MM.1S (cell line): ENCODE measurements at regions not wholly inside any gene's neighbourhood (a gene's known extent, or its start where the extent isn't known, plus 50 kb on each side); places are given as distances from the start of the nearest gene placed in this dataset.
A peak's percentile ranks its signal among the peaks of the same experiment; 100 is the strongest.

Experiments used
- DNase-seq: peaks from one replicate; pipeline ENCODE4 v3.0.0-alpha.2; 2015
- H2AFZ ChIP-seq: fragments of 300-600 bp; sonication (generic); 2 replicates; pipeline ENCODE4 v1.6.0; 2016; ENCODE audit warnings: antibody characterized with exemption, low read length
- H3F3A ChIP-seq: fragments of 300-600 bp; sonication (generic); 2 replicates; pipeline ENCODE4 v1.6.1; 2016; ENCODE audit warnings: mild to moderate bottlenecking, antibody characterized with exemption, low read length, moderate library complexity, mixed read lengths; ENCODE audit not compliant: insufficient read depth
- H3K27ac ChIP-seq: fragments of 300-600 bp; sonication (generic); 2 replicates; pipeline ENCODE4 v1.5.1; 2016; ENCODE audit warnings: mild to moderate bottlenecking, low read length
- H3K27me3 ChIP-seq: fragments of 300-600 bp; sonication (generic); replicated peaks from 2 replicates; pipeline ENCODE4 v1.6.0; 2016; ENCODE audit warnings: low read length; ENCODE audit not compliant: insufficient read depth
- H3K36me3 ChIP-seq: fragments of 300-600 bp; sonication (generic); replicated peaks from 2 replicates; pipeline ENCODE4 v1.6.1; 2016; ENCODE audit warnings: mild to moderate bottlenecking, low read length, mixed read lengths; ENCODE audit not compliant: insufficient read depth
- H3K4me1 ChIP-seq: fragments of 300-600 bp; sonication (generic); 2 replicates; pipeline ENCODE4 v1.6.1; 2016; ENCODE audit warnings: low read length, mixed read lengths
- H3K4me2 ChIP-seq: fragments of 300-600 bp; sonication (generic); 2 replicates; pipeline ENCODE4 v1.6.0; 2016; ENCODE audit warnings: low read depth, low read length
- H3K4me3 ChIP-seq: fragments of 300-600 bp; sonication (generic); 2 replicates; pipeline ENCODE4 v1.5.1; 2016; ENCODE audit warnings: low read length, mixed read lengths
- H3K79me2 ChIP-seq: fragments of 300-600 bp; sonication (generic); 2 replicates; pipeline ENCODE4 v1.6.1; 2016; ENCODE audit warnings: mixed run types, low read length, mixed read lengths
- H3K9ac ChIP-seq: fragments of 300-600 bp; sonication (generic); 2 replicates; pipeline ENCODE4 v1.6.1; 2016; ENCODE audit warnings: low read length, mixed read lengths
- H3K9me2 ChIP-seq: fragments of 300-600 bp; sonication (generic); replicated peaks from 2 replicates; pipeline ENCODE4 v1.6.1; 2016; ENCODE audit warnings: mild to moderate bottlenecking, low read length, mixed read lengths; ENCODE audit not compliant: insufficient read depth
- H3K9me3 ChIP-seq: fragments of 300-600 bp; sonication (generic); replicated peaks from 2 replicates; pipeline ENCODE4 v1.6.1; 2016; ENCODE audit warnings: mild to moderate bottlenecking, low read length, mixed read lengths; ENCODE audit not compliant: insufficient read depth
- H4K20me1 ChIP-seq: fragments of 300-600 bp; sonication (generic); 2 replicates; pipeline ENCODE4 v1.6.1; 2016; ENCODE audit warnings: mild to moderate bottlenecking, low read length, moderate library complexity, mixed read lengths; ENCODE audit not compliant: insufficient read depth
- CTCF ChIP-seq: fragments of 300-600 bp; sonication (generic); IDR thresholded peaks from 2 replicates; pipeline ENCODE4 v1.5.1; 2016; ENCODE audit warnings: antibody characterized with exemption, low read length, mixed read lengths
- EZH2 ChIP-seq: fragments of 300-600 bp; sonication (generic); optimal IDR thresholded peaks from 2 replicates; pipeline ENCODE3; 2017; ENCODE audit warnings: low read depth, mild to moderate bottlenecking, antibody characterized with exemption, low read length, mixed read lengths
- EZH2phosphoT487 ChIP-seq: fragments of 300-600 bp; sonication (generic); IDR thresholded peaks from 2 replicates; pipeline ENCODE4 v1.6.1; 2018; ENCODE audit warnings: antibody characterized with exemption, low read length

- H3K79me2 ChIP-seq, result no peaks in the 10 kb centered on the region
- no peak overlapping the region for H2AFZ ChIP-seq
- no peaks in the 10 kb centered on the region for H3K9me2 ChIP-seq
- H3K4me2 ChIP-seq, result no peak overlapping the region
- H3K27ac ChIP-seq, result no peak overlapping the region
- H3K27me3 ChIP-seq, result no peaks in the 10 kb centered on the region
- no peaks in the 10 kb centered on the region for H3K9me3 ChIP-seq
- H3K9ac ChIP-seq, result no peak overlapping the region
- no peaks in the 10 kb centered on the region for H3K36me3 ChIP-seq
- no peak overlapping the region for H3K4me3 ChIP-seq
- DNase-seq, result peak; percentile 27
- H4K20me1 ChIP-seq, result no peaks in the 10 kb centered on the region
- no peaks in the 10 kb centered on the region for H3F3A ChIP-seq
- no peaks in the 10 kb centered on the region for H3K4me1 ChIP-seq
- TF ChIP-seq CTCF (peak; percentile 36), EZH2phosphoT487 (no peak)
These were observed 1115.5 kb downstream of the NLGN4X start for GRCh38 chrX:5113128-5113527.

GRCh38 chrX:5100004-5100403 lies 1128.7 kb downstream of the NLGN4X start:
- Histone ChIP-seq H3K4me1 (no peaks in the 10 kb centered on the region), H3K9me2 (no peaks in the 10 kb centered on the region), H3K27ac (no peak overlapping the region), H3K27me3 (no peaks in the 10 kb centered on the region), H3K9me3 (no peaks in the 10 kb centered on the region), H3K79me2 (no peaks in the 10 kb centered on the region), H3K4me3 (no peak overlapping the region), H3K9ac (no peak overlapping the region), H3F3A (no peaks in the 10 kb centered on the region), H4K20me1 (no peaks in the 10 kb centered on the region), H2AFZ (no peak overlapping the region), H3K36me3 (no peaks in the 10 kb centered on the region), H3K4me2 (no peak overlapping the region)
- DNase-seq, result no peak
- TF ChIP-seq CTCF, result no peak
- TF ChIP-seq EZH2phosphoT487, result no peak
- TF ChIP-seq EZH2, result no peak

GRCh38 chrX:5086388-5086787 lies 1142.3 kb downstream of the NLGN4X start:
- Histone ChIP-seq H3K27me3 (no peaks in the 10 kb centered on the region), H3K36me3 (no peaks in the 10 kb centered on the region), H3F3A (no peaks in the 10 kb centered on the region), H3K4me1 (no peaks in the 10 kb centered on the region), H3K9ac (no peak overlapping the region), H3K9me2 (no peaks in the 10 kb centered on the region), H3K4me2 (no peak overlapping the region), H3K79me2 (no peaks in the 10 kb centered on the region), H3K27ac (no peak overlapping the region), H4K20me1 (no peaks in the 10 kb centered on the region), H3K9me3 (no peaks in the 10 kb centered on the region), H2AFZ (no peak overlapping the region), H3K4me3 (no peak overlapping the region)
- TF ChIP-seq CTCF (no peak), EZH2phosphoT487 (no peak), EZH2 (no peak)
- DNase-seq, result no peak

DNA sequence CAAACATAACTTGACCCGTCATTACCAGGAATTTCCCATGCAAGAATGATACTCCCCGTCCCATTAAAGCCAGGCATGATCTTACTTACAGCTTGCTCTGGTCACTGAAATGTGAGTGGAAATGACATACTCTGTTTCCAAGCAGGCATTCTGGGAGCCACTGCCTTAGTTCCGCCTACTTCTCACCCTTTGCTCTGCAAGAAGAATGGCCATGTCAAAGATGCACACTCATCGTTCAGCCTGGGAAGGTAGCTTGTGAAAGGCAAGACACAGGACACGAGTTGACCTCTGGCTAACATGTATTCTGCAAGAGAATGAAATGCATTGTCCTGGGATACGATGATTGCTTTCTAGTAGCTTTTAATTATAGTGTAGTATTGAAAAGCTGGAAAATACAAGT lies 1144.4 kb downstream of the NLGN4X start:
- Histone ChIP-seq H3K36me3 (no peaks in the 10 kb centered on the region), H4K20me1 (no peaks in the 10 kb centered on the region), H3K79me2 (no peaks in the 10 kb centered on the region), H3K4me1 (no peaks in the 10 kb centered on the region), H3K9me3 (no peaks in the 10 kb centered on the region), H3K27ac (no peak overlapping the region), H2AFZ (no peak overlapping the region), H3F3A (no peaks in the 10 kb centered on the region), H3K4me2 (no peak overlapping the region), H3K27me3 (no peaks in the 10 kb centered on the region), H3K9ac (no peak overlapping the region), H3K9me2 (no peaks in the 10 kb centered on the region), H3K4me3 (no peak overlapping the region)
- no peak for TF ChIP-seq EZH2
- TF ChIP-seq EZH2phosphoT487, result no peak
- no peak for TF ChIP-seq CTCF
- no peak for DNase-seq
